GM12892 (cell line): ENCODE measurements at regions not wholly inside any gene's neighbourhood (a gene's known extent, or its start where the extent isn't known, plus 50 kb on each side); places are given as distances from the start of the nearest gene placed in this dataset.

ENCODE experiments used
- POLR2A ChIP-seq: IDR thresholded peaks from 2 replicates; pipeline ENCODE4 v1.6.1; 2011; ENCODE audit warnings: low read depth, low read length, control low read depth
- POLR2AphosphoS5 ChIP-seq: IDR thresholded peaks from 2 replicates; pipeline ENCODE4 v1.6.1; 2011; ENCODE audit warnings: low read depth, low read length, control low read depth

- TF ChIP-seq POLR2A (no peak), POLR2AphosphoS5 (no peak)
Observed at GRCh38 chr13:50101590-50101989, 86.3 kb downstream of the KCNRG start.
